ENCODE measurements at regions not wholly inside any gene's neighbourhood (a gene's known extent, or its start where the extent isn't known, plus 50 kb on each side); places are given as distances from the start of the nearest gene placed in this dataset.

GRCh38 chrX:20441123-20441522, 174.4 kb upstream of the RPS6KA3 start:
- TF ChIP-seq CTCF (conservative IDR thresholded peaks at IDR 0.05) (no peak), EZH2 (IDR thresholded peaks at IDR 0.05; ENCODE audit: low read depth) (no peak)

All from PC-9 (cell line).